Astrocyte of the cerebellum (primary cell): ENCODE measurements at regions not wholly inside any gene's neighbourhood (a gene's known extent, or its start where the extent isn't known, plus 50 kb on each side); places are given as distances from the start of the nearest gene placed in this dataset.

ENCODE experiments used
- DNase-seq: peaks from one replicate; pipeline ENCODE4 v3.0.0-alpha.2; 2011; ENCODE audit warnings: low read depth
- H3K4me3 ChIP-seq: 2 replicates; pipeline ENCODE4 v1.5.1; 2011; ENCODE audit warnings: mild to moderate bottlenecking, low read depth, low read length, moderate library complexity
- CTCF ChIP-seq: IDR thresholded peaks from 2 replicates; pipeline ENCODE4 v1.5.1; 2012; ENCODE audit warnings: low read length, low read depth, moderate library complexity, mild to moderate bottlenecking; ENCODE audit errors: missing control alignments
- in situ Hi-C: cut with HindIII; loops from 2 replicates; pipeline ENCODE4 v1.10.0; 2017; ENCODE audit warnings: low sequenced_read_pairs

GRCh38 chr12:13576935-13577500, 380.5 kb downstream of the EMP1 start:
- in situ Hi-C loops: no loop called here
- no peak overlapping the region for H3K4me3 ChIP-seq

GRCh38 chr12:13573698-13574321, 377.3 kb downstream of the EMP1 start:
- in situ Hi-C loops: no loop called here
- H3K4me3 ChIP-seq: no peak overlapping the region
- TF ChIP-seq CTCF: no peak
- DNase-seq: peak; percentile 23

More at GRCh38 chr12:13576935-13577500, 380.5 kb downstream of the EMP1 start:
- no peak for DNase-seq
- no peak for TF ChIP-seq CTCF

- no peak for DNase-seq
These were observed 374.5 kb downstream of the EMP1 start for GRCh38 chr12:13571035-13571434.

GRCh38 chr12:13570005-13570694, 373.6 kb downstream of the EMP1 start:
- in situ Hi-C loops: no loop called here

More at GRCh38 chr12:13571035-13571434, 374.5 kb downstream of the EMP1 start:
- in situ Hi-C loops: no loop called here
- H3K4me3 ChIP-seq: no peak overlapping the region
- TF ChIP-seq CTCF: no peak

GRCh38 chr12:13566292-13566691, 369.8 kb downstream of the EMP1 start:
- H3K4me3 ChIP-seq: no peak overlapping the region
- in situ Hi-C loops: no loop called here
- TF ChIP-seq CTCF: no peak
- DNase-seq: no peak

More at GRCh38 chr12:13570005-13570694, 373.6 kb downstream of the EMP1 start:
- H3K4me3 ChIP-seq: no peak overlapping the region
- TF ChIP-seq CTCF: no peak
- DNase-seq: no peak

GRCh38 chr12:13564266-13564810, 367.8 kb downstream of the EMP1 start:
- DNase-seq: no peak
- in situ Hi-C loops: no loop called here
- no peak overlapping the region for H3K4me3 ChIP-seq
- TF ChIP-seq CTCF: no peak
